ENCODE measurements at regions not wholly inside any gene's neighbourhood (a gene's known extent, or its start where the extent isn't known, plus 50 kb on each side); places are given as distances from the start of the nearest gene placed in this dataset.

- TF ChIP-seq MAX (IDR thresholded peaks at IDR 0.05) = no peak
- no peak for TF ChIP-seq ZBTB7A (IDR thresholded peaks at IDR 0.05; ENCODE audit: low read depth)
- TF ChIP-seq CEBPB (IDR thresholded peaks at IDR 0.05) = no peak
- no peak for TF ChIP-seq YY1 (IDR thresholded peaks at IDR 0.05; ENCODE audit: low read depth)
- no peak for TF ChIP-seq EP300 (IDR thresholded peaks at IDR 0.05; ENCODE audit: borderline replicate concordance)
- no peak for TF ChIP-seq NFIC (IDR thresholded peaks at IDR 0.05)
- no peak for TF ChIP-seq USF1 (IDR thresholded peaks at IDR 0.05)
- no peak for TF ChIP-seq TCF12 (IDR thresholded peaks at IDR 0.05; ENCODE audit: low read depth)
- no peak for TF ChIP-seq RAD21 (IDR thresholded peaks at IDR 0.05; ENCODE audit: low read depth)
- TF ChIP-seq CREB1 (IDR thresholded peaks at IDR 0.05; ENCODE audit: low read depth) = no peak
- TF ChIP-seq TAF1 (IDR thresholded peaks at IDR 0.05; ENCODE audit: low read depth) = no peak
- TF ChIP-seq EGR1 (IDR thresholded peaks at IDR 0.05) = no peak
- no peak for TF ChIP-seq TEAD4 (IDR thresholded peaks at IDR 0.05)
- TF ChIP-seq REST (IDR thresholded peaks at IDR 0.05; ENCODE audit: low read depth) = no peak
Measured at GRCh38 chr18:4789506-4789905, 334.4 kb upstream of the DLGAP1 start.
